Cardiac muscle cell (in vitro differentiated cells and primary cell): ENCODE measurements at regions not wholly inside any gene's neighbourhood (a gene's known extent, or its start where the extent isn't known, plus 50 kb on each side); places are given as distances from the start of the nearest gene placed in this dataset.

ENCODE experiments used
- DNase-seq, 2 donors: peaks; one replicate each; pipeline versions ENCODE4 v3.0.0 to v3.0.0-alpha.2; 2010 to 2017; ENCODE audit warnings: low read depth in 1 of 2, low spot score in 1 of 2
- H3K27ac ChIP-seq: fragments of 200-600 bp; sonication (generic); 2 replicates; pipeline ENCODE4 v1.5.1; 2016
- H3K27me3 ChIP-seq: fragments of 200-600 bp; sonication (generic); 2 replicates; pipeline ENCODE4 v1.6.0; 2016; ENCODE audit warnings: control low read depth
- H3K36me3 ChIP-seq: fragments of 200-600 bp; sonication (generic); 2 replicates; pipeline ENCODE4 v1.5.1; 2016; ENCODE audit warnings: control low read depth
- H3K4me1 ChIP-seq: fragments of 200-600 bp; sonication (generic); 2 replicates; pipeline ENCODE4 v1.8.1; 2017; ENCODE audit warnings: low read depth, mild to moderate bottlenecking, mixed run types
- H3K4me3 ChIP-seq: fragments of 200-600 bp; sonication (generic); 2 replicates; pipeline ENCODE4 v1.5.1; 2016; ENCODE audit warnings: mild to moderate bottlenecking
- H3K9me3 ChIP-seq: fragments of 200-600 bp; sonication (generic); 2 replicates; pipeline ENCODE4 v1.5.1; 2017; ENCODE audit warnings: low read depth, mild to moderate bottlenecking, control low read depth
- TF ChIP-seq, protein P1 (sequence below): IDR thresholded peaks from 2 replicates; pipeline ENCODE4 v1.5.1; 2012; ENCODE audit warnings: low read depth, mild to moderate bottlenecking, low read length

DNA sequence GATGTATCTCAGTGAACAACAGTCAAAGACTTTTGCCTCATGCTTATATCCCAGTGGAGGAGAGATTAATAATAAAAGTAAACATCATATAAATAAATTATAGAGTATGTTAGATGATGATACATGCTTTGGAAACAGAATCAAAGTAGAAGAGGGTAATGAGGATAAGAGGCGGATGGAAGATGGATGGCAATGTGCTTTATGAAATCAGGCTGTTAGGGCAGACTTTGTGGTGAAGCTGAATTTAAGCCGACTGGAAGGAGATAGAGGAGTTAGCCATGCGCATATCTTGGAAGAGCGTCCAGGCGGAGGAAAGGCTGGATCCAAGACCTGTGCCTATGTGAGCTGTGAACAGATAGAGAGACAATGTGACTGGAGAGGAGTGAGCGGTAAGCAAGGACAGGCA is 74.9 kb upstream of the GUCY1A1 start:
- H3K9me3 ChIP-seq, result no peaks in the 10 kb centered on the region
- H3K4me1 ChIP-seq, result peaks cover 5% of the 10 kb centered on the region
- DNase-seq, result no peak
- TF ChIP-seq, protein P1, sequence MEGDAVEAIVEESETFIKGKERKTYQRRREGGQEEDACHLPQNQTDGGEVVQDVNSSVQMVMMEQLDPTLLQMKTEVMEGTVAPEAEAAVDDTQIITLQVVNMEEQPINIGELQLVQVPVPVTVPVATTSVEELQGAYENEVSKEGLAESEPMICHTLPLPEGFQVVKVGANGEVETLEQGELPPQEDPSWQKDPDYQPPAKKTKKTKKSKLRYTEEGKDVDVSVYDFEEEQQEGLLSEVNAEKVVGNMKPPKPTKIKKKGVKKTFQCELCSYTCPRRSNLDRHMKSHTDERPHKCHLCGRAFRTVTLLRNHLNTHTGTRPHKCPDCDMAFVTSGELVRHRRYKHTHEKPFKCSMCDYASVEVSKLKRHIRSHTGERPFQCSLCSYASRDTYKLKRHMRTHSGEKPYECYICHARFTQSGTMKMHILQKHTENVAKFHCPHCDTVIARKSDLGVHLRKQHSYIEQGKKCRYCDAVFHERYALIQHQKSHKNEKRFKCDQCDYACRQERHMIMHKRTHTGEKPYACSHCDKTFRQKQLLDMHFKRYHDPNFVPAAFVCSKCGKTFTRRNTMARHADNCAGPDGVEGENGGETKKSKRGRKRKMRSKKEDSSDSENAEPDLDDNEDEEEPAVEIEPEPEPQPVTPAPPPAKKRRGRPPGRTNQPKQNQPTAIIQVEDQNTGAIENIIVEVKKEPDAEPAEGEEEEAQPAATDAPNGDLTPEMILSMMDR, result no peak
- H3K27ac ChIP-seq, result no peak overlapping the region
- no peaks in the 10 kb centered on the region for H3K27me3 ChIP-seq
- H3K36me3 ChIP-seq, result no peaks in the 10 kb centered on the region
- no peak overlapping the region for H3K4me3 ChIP-seq

DNA sequence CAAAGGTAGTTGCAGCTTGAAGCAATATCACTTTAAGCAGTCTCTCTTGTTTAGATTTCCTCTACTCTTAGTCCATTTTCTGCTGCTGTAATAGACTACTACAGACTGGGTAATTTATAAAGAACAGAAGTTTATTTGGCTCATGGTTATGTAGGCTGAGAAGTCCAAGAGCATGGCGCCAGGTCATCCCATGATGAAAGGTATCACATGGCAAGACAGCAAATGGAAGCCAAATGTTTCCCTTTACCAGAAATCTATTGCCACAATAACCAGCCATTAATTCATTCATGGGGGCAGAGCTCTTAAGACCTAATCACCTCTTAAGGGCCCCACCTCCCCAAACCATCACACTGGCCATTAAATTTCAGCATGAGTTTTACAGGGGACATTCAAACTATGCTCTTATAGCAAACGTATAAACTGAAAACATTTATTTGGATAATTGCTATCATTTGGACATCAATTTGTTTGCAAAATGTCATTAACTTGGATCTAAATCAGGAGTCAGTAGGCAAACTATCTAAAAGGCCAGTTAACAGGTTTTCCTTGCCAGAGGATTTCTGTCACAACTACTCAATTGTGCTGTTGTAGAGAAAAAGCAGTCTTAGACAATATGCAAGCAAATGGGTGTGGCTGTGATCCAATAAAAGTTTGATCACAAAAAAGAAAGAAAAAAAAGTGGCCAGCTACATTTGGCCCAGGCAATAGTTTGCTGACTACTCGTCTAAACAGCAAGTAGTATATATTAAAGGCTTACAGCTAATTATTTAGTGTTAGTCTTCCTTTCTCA is 75.7 kb upstream of the GUCY1A1 start:
- H3K4me1 ChIP-seq, result peaks cover 5% of the 10 kb centered on the region
- H3K27me3 ChIP-seq, result no peaks in the 10 kb centered on the region
- no peak overlapping the region for H3K27ac ChIP-seq
- no peak for DNase-seq
- no peak overlapping the region for H3K4me3 ChIP-seq
- TF ChIP-seq, protein P1, result no peak
- no peaks in the 10 kb centered on the region for H3K36me3 ChIP-seq
- no peaks in the 10 kb centered on the region for H3K9me3 ChIP-seq

DNA sequence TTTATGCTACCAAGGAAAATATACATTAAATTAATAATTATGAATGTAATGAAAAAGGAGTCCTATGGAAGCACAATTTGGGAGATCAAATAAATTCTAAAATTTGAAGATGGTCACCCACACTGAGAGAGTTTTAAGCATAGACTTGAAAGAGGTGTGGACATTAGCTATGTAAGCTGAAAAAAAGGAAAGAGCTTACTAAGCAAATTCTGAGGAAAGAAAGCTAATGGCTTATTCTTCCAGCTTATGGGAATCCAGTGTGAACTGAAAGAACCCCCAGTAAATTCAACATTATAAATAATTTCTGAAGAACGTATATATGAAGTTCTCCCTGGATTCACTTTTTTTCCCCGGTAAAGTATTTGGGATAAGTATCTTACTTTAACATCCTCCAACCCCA is 78.2 kb upstream of the GUCY1A1 start:
- Histone ChIP-seq H3K4me1 (no peaks in the 10 kb centered on the region), H3K4me3 (no peak overlapping the region), H3K36me3 (no peaks in the 10 kb centered on the region), H3K27me3 (no peaks in the 10 kb centered on the region), H3K27ac (no peak overlapping the region), H3K9me3 (no peaks in the 10 kb centered on the region)
- DNase-seq, result no peak
- TF ChIP-seq, protein P1, result no peak

DNA sequence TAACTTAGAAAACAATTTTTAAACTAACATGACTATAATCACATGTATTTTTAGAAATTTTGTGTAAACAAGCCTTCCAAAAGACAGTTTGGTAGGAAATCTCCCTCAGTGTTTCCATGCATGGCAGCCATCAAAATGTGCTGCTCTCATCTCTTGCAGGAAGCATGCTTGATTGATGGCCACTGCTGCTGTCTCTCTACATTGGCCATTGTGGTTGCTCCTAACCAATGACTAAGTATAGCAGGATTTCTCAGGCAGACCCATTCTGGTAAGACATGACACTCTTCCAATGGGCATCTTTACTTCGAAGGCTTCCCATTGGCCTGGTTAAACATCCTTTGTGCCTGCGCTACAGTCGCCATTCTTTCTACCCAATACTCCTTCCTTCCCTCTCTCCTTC is 78.9 kb upstream of the GUCY1A1 start:
- TF ChIP-seq, protein P1, result no peak
- Histone ChIP-seq H3K4me3 (no peak overlapping the region), H3K4me1 (no peaks in the 10 kb centered on the region), H3K9me3 (no peaks in the 10 kb centered on the region), H3K27ac (no peak overlapping the region), H3K27me3 (no peaks in the 10 kb centered on the region), H3K36me3 (no peaks in the 10 kb centered on the region)
- DNase-seq, result no peak

DNA sequence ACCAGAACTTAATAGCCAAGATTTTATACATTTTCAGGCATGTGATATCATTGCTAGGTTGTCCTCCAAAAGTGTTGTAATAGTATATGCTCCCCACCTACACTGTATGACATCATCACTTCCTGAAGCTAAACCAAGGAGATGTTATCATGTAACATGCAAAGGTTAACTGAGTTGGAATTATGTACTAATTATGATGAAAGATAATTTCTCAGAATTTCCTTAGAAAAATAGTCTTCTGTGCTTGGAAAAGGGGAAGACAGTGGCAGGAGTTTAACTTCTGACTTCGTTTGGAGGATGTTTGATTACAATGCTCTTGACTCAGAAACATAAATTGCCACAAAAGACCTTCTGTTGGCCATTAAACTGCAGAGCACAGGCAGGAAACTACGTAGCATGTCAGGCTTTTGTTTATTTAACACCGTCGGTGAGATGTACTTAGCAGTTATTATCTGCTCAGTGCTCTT is 83.6 kb upstream of the GUCY1A1 start:
- H3K4me3 ChIP-seq, result no peak overlapping the region
- H3K4me1 ChIP-seq, result no peaks in the 10 kb centered on the region
- no peak overlapping the region for H3K27ac ChIP-seq
- H3K27me3 ChIP-seq, result no peaks in the 10 kb centered on the region
- no peaks in the 10 kb centered on the region for H3K36me3 ChIP-seq
- TF ChIP-seq, protein P1, result no peak
- peak in 1 of 2 donors; percentile 89 for DNase-seq
- H3K9me3 ChIP-seq, result no peaks in the 10 kb centered on the region
